GM19240 (cell line): ENCODE measurements at regions not wholly inside any gene's neighbourhood (a gene's known extent, or its start where the extent isn't known, plus 50 kb on each side); places are given as distances from the start of the nearest gene placed in this dataset.

Experiments
- DNase-seq: peaks from one replicate; pipeline ENCODE4 v3.0.0; 2011; ENCODE audit warnings: low spot score; ENCODE audit not compliant: insufficient read length

GRCh38 chrX:30156880-30157560, 58.3 kb upstream of the MAGEB2 start:
- DNase-seq = no peak

DNA sequence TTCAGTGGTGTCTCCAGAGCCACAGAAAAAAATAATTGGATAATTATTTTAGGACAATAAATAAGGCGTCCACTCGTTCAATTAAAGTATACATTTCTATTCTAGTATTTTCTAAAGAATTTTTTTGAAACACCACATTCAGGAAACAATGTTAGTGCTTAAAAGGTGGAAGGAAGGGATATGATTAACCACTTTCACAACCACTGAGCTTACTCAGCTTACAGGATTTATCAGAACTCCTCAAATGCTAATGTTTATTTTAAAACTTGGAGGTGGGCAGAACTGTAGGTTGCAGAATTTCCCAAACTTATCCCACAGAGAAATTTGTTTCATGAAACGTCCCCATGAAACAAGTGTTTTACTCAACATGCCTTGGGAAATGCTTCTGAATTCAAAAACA, 54.3 kb upstream of the MAGEB2 start:
- no peak for DNase-seq
